ENCODE measurements at regions not wholly inside any gene's neighbourhood (a gene's known extent, or its start where the extent isn't known, plus 50 kb on each side); places are given as distances from the start of the nearest gene placed in this dataset.

- Histone ChIP-seq H2AFZ (ENCODE audit: insufficient read depth, low read depth, low read length, poor library complexity, severe bottlenecking) (no peak overlapping the region), H3K79me2 (ENCODE audit: control insufficient read depth, insufficient read depth, low read length) (no peaks in the 10 kb centered on the region), H3K36me3 (replicated peaks in 1 of 2; ENCODE audit: control extremely low read depth in 1 of 2, control insufficient read depth in 1 of 2, extremely low read depth in 1 of 2, insufficient read depth in 2 of 2, low read length in 1 of 2) (no peaks in the 10 kb centered on the region), H3K27me3 (replicated peaks in 1 of 4; ENCODE audit: control extremely low read depth in 1 of 4, control insufficient read depth in 3 of 4, insufficient read depth in 4 of 4, low read length in 3 of 4) (peaks cover 0 to 4% (median 2%) of the 10 kb centered on the region in 4 experiments), H3K4me1 (ENCODE audit: control insufficient read depth in 2 of 2, insufficient read depth in 2 of 2, low read length in 2 of 2) (no peaks in the 10 kb centered on the region), H3K27ac (ENCODE audit: low read length in 2 of 2) (no peak overlapping the region), H4K20me1 (ENCODE audit: control insufficient read depth, insufficient read depth, low read length, poor library complexity, severe bottlenecking) (no peaks in the 10 kb centered on the region), H3K9ac (ENCODE audit: low read length) (no peak overlapping the region), H3K9me3 (ENCODE audit: control extremely low read depth in 1 of 3, control insufficient read depth in 2 of 3, insufficient read depth in 1 of 3, low read length in 2 of 3) (peaks cover 0 to 2% (median 0%) of the 10 kb centered on the region in 3 donors), H3K4me3 (ENCODE audit: control extremely low read depth in 1 of 5, extremely low read depth in 1 of 5, insufficient read depth in 1 of 5, low read depth in 2 of 5, low read length in 4 of 5) (no peak overlapping the region), H3K4me2 (replicated peaks; ENCODE audit: low read depth, low read length, poor library complexity, severe bottlenecking) (no peak overlapping the region)
- Mint-ChIP-seq H3K27ac (no peak overlapping the region), H3K4me1 (no peaks in the 10 kb centered on the region), H3K27me3 (peaks cover 27% of the 10 kb centered on the region), H3K4me3 (no peak overlapping the region), H3K9me3 (ENCODE audit: insufficient read depth) (no peaks in the 10 kb centered on the region)
- POLR2A ChIA-PET = no interaction called here
- CTCF ChIA-PET = no interaction called here
- no peak for TF ChIP-seq CTCF (IDR thresholded peaks at IDR 0.05)
- no peak for TF ChIP-seq EZH2 (IDR thresholded peaks at IDR 0.05; ENCODE audit: borderline replicate concordance, insufficient read depth, low read depth, low read length, poor library complexity, severe bottlenecking)
- ATAC-seq (ENCODE audit: low read depth) (no peak), DNase-seq (no peak)
- intact Hi-C loops (cut with micrococcal nuclease) = no loop called here
- WGBS (ENCODE audit: insufficient coverage) = 81% methylated on average over 2 of the region's 4 CpGs
Observed at GRCh38 chr11:33582636-33583325, 117.8 kb downstream of the C11orf91 start.

GRCh38 chr11:33579101-33579500 is 121.5 kb downstream of the C11orf91 start:
- no peaks in the 10 kb centered on the region for H3K36me3 ChIP-seq (replicated peaks in 1 of 2; ENCODE audit: control extremely low read depth in 1 of 2, control insufficient read depth in 1 of 2, extremely low read depth in 1 of 2, insufficient read depth in 2 of 2, low read length in 1 of 2)
- TF ChIP-seq CTCF (IDR thresholded peaks at IDR 0.05) = no peak
- intact Hi-C loops (cut with micrococcal nuclease) = no loop called here
- ATAC-seq (ENCODE audit: low read depth) (no peak), DNase-seq (no peak)
- H4K20me1 ChIP-seq (ENCODE audit: control insufficient read depth, insufficient read depth, low read length, poor library complexity, severe bottlenecking) = no peaks in the 10 kb centered on the region
- Mint-ChIP-seq H3K4me1 (no peaks in the 10 kb centered on the region), H3K27me3 (peaks cover 19% of the 10 kb centered on the region), H3K4me3 (no peak overlapping the region), H3K27ac (no peak overlapping the region), H3K9me3 (ENCODE audit: insufficient read depth) (no peaks in the 10 kb centered on the region)
- no peak overlapping the region for H3K4me3 ChIP-seq (ENCODE audit: control extremely low read depth in 1 of 5, extremely low read depth in 1 of 5, insufficient read depth in 1 of 5, low read depth in 2 of 5, low read length in 4 of 5)
- H3K9ac ChIP-seq (ENCODE audit: low read length) = no peak overlapping the region
- peaks cover 0 to 6% (median 0%) of the 10 kb centered on the region in 3 donors for H3K9me3 ChIP-seq (ENCODE audit: control extremely low read depth in 1 of 3, control insufficient read depth in 2 of 3, insufficient read depth in 1 of 3, low read length in 2 of 3)
- CTCF ChIA-PET = no interaction called here
- H3K27ac ChIP-seq (ENCODE audit: low read length in 2 of 2) = no peak overlapping the region
- WGBS (ENCODE audit: insufficient coverage) = 96% methylated on average over 4 of the region's 4 CpGs
- no peaks in the 10 kb centered on the region for H3K79me2 ChIP-seq (ENCODE audit: control insufficient read depth, insufficient read depth, low read length)
- H3K27me3 ChIP-seq (replicated peaks in 1 of 4; ENCODE audit: control extremely low read depth in 1 of 4, control insufficient read depth in 3 of 4, insufficient read depth in 4 of 4, low read length in 3 of 4) = peaks cover 0 to 14% (median 0%) of the 10 kb centered on the region in 4 experiments
- POLR2A ChIA-PET = no interaction called here
- H3K4me1 ChIP-seq (ENCODE audit: control insufficient read depth in 2 of 2, insufficient read depth in 2 of 2, low read length in 2 of 2) = no peaks in the 10 kb centered on the region
- H2AFZ ChIP-seq (ENCODE audit: insufficient read depth, low read depth, low read length, poor library complexity, severe bottlenecking) = no peak overlapping the region
- no peak overlapping the region for H3K4me2 ChIP-seq (replicated peaks; ENCODE audit: low read depth, low read length, poor library complexity, severe bottlenecking)

Measured in B cell (primary cell).